Adrenal gland (tissue), 9 donors: ENCODE measurements at regions not wholly inside any gene's neighbourhood (a gene's known extent, or its start where the extent isn't known, plus 50 kb on each side); places are given as distances from the start of the nearest gene placed in this dataset.

Experiments used
- DNase-seq, 7 donors: peaks; one replicate each; pipeline ENCODE4 v3.0.0-alpha.2; 2019 to 2020
- H3K27ac ChIP-seq, 5 donors: fragments of 200-600 bp; sonication (generic) in 4 of 5; 1 replicate in 3 of 5; 2 replicates in 2 of 5; pipeline versions ENCODE4 v1.5.1 to v1.8.0; 2016 to 2020; ENCODE audit warnings: mild to moderate bottlenecking in 1 of 5
- H3K27me3 ChIP-seq: fragments of 200-600 bp; 2 replicates; pipeline ENCODE4 v1.8.0; 2021
- H3K36me3 ChIP-seq, 2 donors: fragments of 200-600 bp; replicated peaks in 1 of 2; 1 replicate in 1 of 2; 2 replicates in 1 of 2; pipeline versions ENCODE4 v1.5.1 to v1.8.0; 2018 to 2022
- H3K4me1 ChIP-seq, 2 donors: fragments of 200-600 bp; replicated peaks in 1 of 2; 1 replicate in 1 of 2; 2 replicates in 1 of 2; pipeline versions ENCODE4 v1.5.1 to v1.8.0; 2018 to 2021
- H3K4me3 ChIP-seq, 4 donors: fragments of 200-600 bp; sonication (generic) in 3 of 4; one replicate each; pipeline ENCODE4 v1.5.1; 2016 to 2018
- H3K9me3 ChIP-seq, 3 donors: fragments of 200-600 bp; sonication (generic) in 1 of 3; replicated peaks in 1 of 3; 1 replicate in 2 of 3; 2 replicates in 1 of 3; pipeline versions ENCODE4 v1.5.1 to v1.8.0; 2016 to 2021
- CTCF ChIP-seq, 6 experiments: fragments of 450-650 bp in 4 of 6; fragments of 200-600 bp in 2 of 6; sonication (generic) in 1 of 6; IDR thresholded peaks; 1 replicate in 5 of 6; 2 replicates in 1 of 6; pipeline versions ENCODE4 v1.5.1 to v1.8.0; 2016 to 2021; ENCODE audit warnings: antibody characterized with exemption in 6 of 6, mild to moderate bottlenecking in 2 of 6, moderate library complexity in 1 of 6
- POLR2A ChIP-seq, 2 donors: fragments of 450-650 bp; IDR thresholded peaks; one replicate each; pipeline ENCODE4 v1.6.1; 2017; ENCODE audit warnings: antibody characterized with exemption in 2 of 2, mild to moderate bottlenecking in 2 of 2, moderate library complexity in 1 of 2
- WGBS, 4 donors: extraction: QIAGEN DNeasy Blood & Tissue Kit in 2 of 4; methylation state at CpG; one replicate each; pipeline versions ENCODE4 v1.1.5 to v1.1.7; 2013 to 2017; 5-methylcytosine and 5-hydroxymethylcytosine counted together
- intact Hi-C, 2 donors: fragments of 100-400 bp; cut with DNase I; formaldehyde crosslinking; loops; one replicate each; pipeline versions ENCODE4 v1.14.1 to v1.15.0; 2022 to 2023
- donor health status: healthy with polysubstance abuse.
- donor health status: Bipolar disorder and iron deficiency.
- donor health status: DM: yes; HTN: yes; CAD: no.
- donor health status: DM: no; HTN: no; CAD: no.
- donor health status: DM: no; HTN: no; CAD: no.

DNA sequence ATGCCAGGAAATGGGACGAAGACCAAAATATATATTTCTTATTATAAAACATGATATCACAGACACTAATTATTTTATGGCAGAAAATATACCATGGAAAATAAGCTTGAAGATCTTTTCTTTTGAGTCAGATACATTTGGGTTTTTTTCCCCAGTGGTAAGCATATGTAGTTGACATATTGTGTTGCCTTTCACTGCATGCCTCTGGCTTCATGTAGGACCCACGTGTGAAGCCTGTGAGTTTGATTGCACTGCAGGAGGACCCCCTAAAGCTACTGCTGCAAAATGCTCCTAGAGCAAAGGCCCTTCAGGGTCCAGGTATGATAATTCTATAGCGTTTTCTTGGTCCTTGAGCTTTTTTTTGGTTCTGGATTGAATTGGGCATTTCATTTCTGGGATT is 190.7 kb upstream of the KIRREL3 start:
- TF ChIP-seq POLR2A (IDR thresholded peaks at IDR 0.05) (no peak), CTCF (IDR thresholded peaks at IDR 0.05) (no peak)

GRCh38 chr11:127182586-127183203 is 182.1 kb upstream of the KIRREL3 start:
- Histone ChIP-seq H3K4me1 (no peaks in the 10 kb centered on the region), H3K27ac (no peak overlapping the region), H3K9me3 (no peaks in the 10 kb centered on the region), H3K27me3 (no peaks in the 10 kb centered on the region), H3K4me3 (no peak overlapping the region), H3K36me3 (no peaks in the 10 kb centered on the region)
- intact Hi-C loops: no loop called here
- no peak for DNase-seq
- WGBS, 4 donors: 68 to 76% (median 73%) methylated on average over 8 of the region's 8 CpGs
- TF ChIP-seq CTCF (IDR thresholded peaks at IDR 0.05): no peak
- TF ChIP-seq POLR2A (IDR thresholded peaks at IDR 0.05): no peak

More for the DNA sequence above, 190.7 kb upstream of the KIRREL3 start:
- H3K36me3 ChIP-seq: no peaks in the 10 kb centered on the region
- no peak for DNase-seq
- no peak overlapping the region for H3K4me3 ChIP-seq
- no peaks in the 10 kb centered on the region for H3K27me3 ChIP-seq
- 43 to 61% (median 61%) methylated on average over 3 of the region's 3 CpGs for WGBS, 4 donors
- no peaks in the 10 kb centered on the region for H3K4me1 ChIP-seq
- H3K27ac ChIP-seq: no peak overlapping the region
- no peaks in the 10 kb centered on the region for H3K9me3 ChIP-seq
- intact Hi-C loops: no loop called here

DNA sequence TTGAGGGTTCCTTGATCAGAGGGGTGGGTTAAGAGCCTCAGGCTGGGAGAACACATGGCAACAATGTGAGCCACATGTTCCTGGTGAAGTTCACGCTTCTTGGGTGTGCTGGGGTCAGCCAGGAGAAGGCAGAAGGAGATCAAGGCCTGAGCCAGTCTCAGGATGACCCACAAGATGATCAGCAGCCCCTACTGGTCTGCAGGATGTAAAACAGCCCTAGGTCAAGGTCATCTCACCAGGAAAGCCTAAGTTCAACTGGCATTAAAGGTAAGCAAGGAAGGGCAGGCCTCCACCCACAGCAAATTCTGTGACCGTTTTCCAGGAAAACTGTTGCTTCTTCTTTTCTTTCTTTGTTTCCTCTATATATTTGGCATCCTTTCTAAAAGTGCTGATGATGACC is 156.7 kb upstream of the KIRREL3 start:
- Histone ChIP-seq H3K9me3 (no peaks in the 10 kb centered on the region), H3K4me3 (no peak overlapping the region), H3K27me3 (no peaks in the 10 kb centered on the region), H3K4me1 (no peaks in the 10 kb centered on the region), H3K36me3 (no peaks in the 10 kb centered on the region), H3K27ac (no peak overlapping the region)
- no peak for DNase-seq
- 68 to 82% (median 76%) methylated on average over 2 of the region's 2 CpGs for WGBS, 4 donors
- intact Hi-C loops: no loop called here
- TF ChIP-seq CTCF (IDR thresholded peaks at IDR 0.05): no peak
- no peak for TF ChIP-seq POLR2A (IDR thresholded peaks at IDR 0.05)

- DNase-seq: no peak
- intact Hi-C loops: no loop called here
- 46 to 68% (median 57%) methylated on average over 1 of the region's 1 CpG for WGBS, 4 donors
Observed at GRCh38 chr11:127149410-127149809, 148.8 kb upstream of the KIRREL3 start.

More at GRCh38 chr11:127149410-127149809, 148.8 kb upstream of the KIRREL3 start:
- Histone ChIP-seq H3K27me3 (no peaks in the 10 kb centered on the region), H3K36me3 (no peaks in the 10 kb centered on the region), H3K27ac (no peak overlapping the region), H3K4me3 (no peak overlapping the region), H3K9me3 (no peaks in the 10 kb centered on the region), H3K4me1 (no peaks in the 10 kb centered on the region)
- TF ChIP-seq CTCF (IDR thresholded peaks at IDR 0.05): no peak
- TF ChIP-seq POLR2A (IDR thresholded peaks at IDR 0.05): no peak
